ENCODE measurements at regions not wholly inside any gene's neighbourhood (a gene's known extent, or its start where the extent isn't known, plus 50 kb on each side); places are given as distances from the start of the nearest gene placed in this dataset.

DNA sequence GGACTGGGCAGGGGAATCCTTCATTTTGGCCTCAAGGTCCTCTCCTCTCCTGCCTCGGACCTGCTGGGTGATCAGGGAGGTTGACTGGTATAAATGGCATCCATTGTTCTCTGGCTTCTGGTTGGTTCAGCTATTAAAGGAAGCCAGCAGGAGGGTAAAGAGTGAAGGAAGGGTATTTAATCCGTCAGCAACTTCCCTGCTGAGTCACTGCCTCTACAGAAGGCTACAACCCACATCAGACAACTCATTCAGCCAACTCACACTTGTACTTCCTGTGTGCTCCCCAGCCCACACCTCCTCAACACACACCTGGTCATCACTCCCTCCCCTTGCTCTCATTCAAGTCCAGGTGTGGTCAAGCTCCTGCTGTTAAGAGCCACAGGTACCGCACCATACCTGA, 68.3 kb upstream of the MRPS9 start:
- H3F3A ChIP-seq (ENCODE audit: low read depth): no peaks in the 10 kb centered on the region
- no peak overlapping the region for H3K27ac ChIP-seq
- H2AFZ ChIP-seq (replicated peaks): no peak overlapping the region
- peaks cover 11% of the 10 kb centered on the region for H3K4me1 Mint-ChIP-seq
- peak; percentile 29 for DNase-seq (ENCODE audit: low spot score)
- no peaks in the 10 kb centered on the region for H3K36me3 ChIP-seq
- H3K4me3 Mint-ChIP-seq: no peak overlapping the region
- no peaks in the 10 kb centered on the region for H4K20me1 ChIP-seq (ENCODE audit: low read depth)
- H3K79me2 ChIP-seq (ENCODE audit: low read depth): no peaks in the 10 kb centered on the region
- peaks cover 2% of the 10 kb centered on the region for H3K27me3 Mint-ChIP-seq (ENCODE audit: insufficient read depth, low read depth)
- no peak overlapping the region for H3K4me3 ChIP-seq
- no peak overlapping the region for H3K4me2 ChIP-seq
- H3K9me3 ChIP-seq (ENCODE audit: low read depth): peaks cover 4% of the 10 kb centered on the region
- H3K9me3 Mint-ChIP-seq: peaks cover 13% of the 10 kb centered on the region
- no peaks in the 10 kb centered on the region for H3K36me3 Mint-ChIP-seq
- peaks cover 7% of the 10 kb centered on the region for H3K4me1 ChIP-seq
- H3K9ac ChIP-seq: no peak overlapping the region
- H3K27ac Mint-ChIP-seq: no peak overlapping the region
- TF ChIP-seq CTCF (IDR thresholded peaks at IDR 0.05) (no peak), EZH2phosphoT487 (IDR thresholded peaks at IDR 0.05) (no peak), EZH2 (IDR thresholded peaks at IDR 0.05) (no peak)
- no peaks in the 10 kb centered on the region for H3K27me3 ChIP-seq

- Histone ChIP-seq H2AFZ (replicated peaks) (no peak overlapping the region), H3F3A (ENCODE audit: low read depth) (no peaks in the 10 kb centered on the region), H3K9ac (no peak overlapping the region), H3K79me2 (ENCODE audit: low read depth) (no peaks in the 10 kb centered on the region), H3K36me3 (no peaks in the 10 kb centered on the region), H3K4me2 (no peak overlapping the region), H3K4me1 (no peaks in the 10 kb centered on the region), H3K4me3 (no peak overlapping the region), H4K20me1 (ENCODE audit: low read depth) (no peaks in the 10 kb centered on the region), H3K27ac (no peak overlapping the region), H3K27me3 (no peaks in the 10 kb centered on the region), H3K9me3 (ENCODE audit: low read depth) (no peaks in the 10 kb centered on the region)
- TF ChIP-seq EZH2phosphoT487 (IDR thresholded peaks at IDR 0.05) (no peak), CTCF (IDR thresholded peaks at IDR 0.05) (no peak), EZH2 (IDR thresholded peaks at IDR 0.05) (no peak)
- H3K36me3 Mint-ChIP-seq: no peaks in the 10 kb centered on the region
- H3K27ac Mint-ChIP-seq: no peak overlapping the region
- no peaks in the 10 kb centered on the region for H3K4me1 Mint-ChIP-seq
- H3K9me3 Mint-ChIP-seq: no peaks in the 10 kb centered on the region
- no peak for DNase-seq (ENCODE audit: low spot score)
- peaks cover 2% of the 10 kb centered on the region for H3K27me3 Mint-ChIP-seq (ENCODE audit: insufficient read depth, low read depth)
- no peak overlapping the region for H3K4me3 Mint-ChIP-seq
Observed at GRCh38 chr2:104975371-104975770, 62.5 kb upstream of the MRPS9 start.

DNA sequence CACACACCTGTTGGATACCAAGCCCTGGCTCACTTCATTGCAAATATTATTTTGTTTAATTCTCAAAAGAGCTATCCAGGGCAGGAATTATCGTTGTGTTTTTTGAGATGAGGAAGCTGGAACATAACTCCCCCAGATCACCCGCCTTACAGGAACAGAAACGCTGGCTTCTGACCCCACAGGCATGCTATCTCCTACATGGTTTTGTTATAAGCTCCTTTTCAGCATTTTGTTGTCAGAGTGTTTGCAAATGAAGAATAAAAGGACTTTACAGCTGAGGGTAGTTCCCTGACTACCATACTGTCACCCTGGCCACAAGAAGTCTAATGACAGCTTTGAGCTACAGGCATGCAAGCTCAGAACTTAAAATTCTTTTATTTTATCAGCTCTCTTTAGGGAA, 62.0 kb upstream of the MRPS9 start:
- H3K27me3 ChIP-seq: no peaks in the 10 kb centered on the region

More for the DNA sequence above, 62.0 kb upstream of the MRPS9 start:
- H3K27ac Mint-ChIP-seq: no peak overlapping the region
- no peak overlapping the region for H3K4me3 Mint-ChIP-seq
- Histone ChIP-seq H4K20me1 (ENCODE audit: low read depth) (no peaks in the 10 kb centered on the region), H3F3A (ENCODE audit: low read depth) (no peaks in the 10 kb centered on the region), H3K36me3 (no peaks in the 10 kb centered on the region), H3K4me3 (no peak overlapping the region), H3K9ac (no peak overlapping the region), H3K9me3 (ENCODE audit: low read depth) (no peaks in the 10 kb centered on the region), H3K4me2 (no peak overlapping the region), H3K4me1 (no peaks in the 10 kb centered on the region), H3K79me2 (ENCODE audit: low read depth) (no peaks in the 10 kb centered on the region), H2AFZ (replicated peaks) (no peak overlapping the region), H3K27ac (no peak overlapping the region)
- no peaks in the 10 kb centered on the region for H3K4me1 Mint-ChIP-seq
- peaks cover 2% of the 10 kb centered on the region for H3K27me3 Mint-ChIP-seq (ENCODE audit: insufficient read depth, low read depth)
- H3K9me3 Mint-ChIP-seq: no peaks in the 10 kb centered on the region
- no peak for DNase-seq (ENCODE audit: low spot score)
- TF ChIP-seq EZH2phosphoT487 (IDR thresholded peaks at IDR 0.05) (no peak), CTCF (IDR thresholded peaks at IDR 0.05) (no peak), EZH2 (IDR thresholded peaks at IDR 0.05) (no peak)
- no peaks in the 10 kb centered on the region for H3K36me3 Mint-ChIP-seq
